Tibial nerve (tissue), 4 donors: ENCODE measurements at regions not wholly inside any gene's neighbourhood (a gene's known extent, or its start where the extent isn't known, plus 50 kb on each side); places are given as distances from the start of the nearest gene placed in this dataset.

Experiments
- CTCF ChIP-seq, 5 experiments: fragments of 200-600 bp in 3 of 5; fragments of 450-650 bp in 2 of 5; sonication (generic) in 3 of 5; IDR thresholded peaks; one replicate each; pipeline ENCODE4 v1.5.1; 2016 to 2019; ENCODE audit warnings: antibody characterized with exemption in 5 of 5, mild to moderate bottlenecking in 3 of 5, moderate library complexity in 2 of 5
- EP300 ChIP-seq, 2 donors: sonication (generic); formaldehyde crosslinking; IDR thresholded peaks; one replicate each; pipeline ENCODE4 v1.6.1; 2017; ENCODE audit warnings: antibody characterized with exemption in 2 of 2, mild to moderate bottlenecking in 1 of 2
- POLR2A ChIP-seq, 2 donors: fragments of 450-650 bp; IDR thresholded peaks; one replicate each; pipeline ENCODE4 v1.6.1; 2017; ENCODE audit warnings: antibody characterized with exemption in 2 of 2, mild to moderate bottlenecking in 2 of 2, moderate library complexity in 2 of 2

GRCh38 chr5:29462241-29462640 is 1731.2 kb upstream of the CDH6 start:
- TF ChIP-seq CTCF (IDR thresholded peaks at IDR 0.05) (no peak), POLR2A (IDR thresholded peaks at IDR 0.05) (no peak), EP300 (IDR thresholded peaks at IDR 0.05) (no peak)
